Thymus (tissue), 11 donors: ENCODE measurements at regions not wholly inside any gene's neighbourhood (a gene's known extent, or its start where the extent isn't known, plus 50 kb on each side); places are given as distances from the start of the nearest gene placed in this dataset.

ENCODE experiments used
- DNase-seq, 9 donors: peaks; one replicate each; pipeline ENCODE4 v3.0.0-alpha.2; 2013; ENCODE audit warnings: low spot score in 9 of 9, low read depth in 6 of 9, missing footprints in 1 of 9
- H3K27ac ChIP-seq, 2 donors: one replicate each; pipeline ENCODE4 v1.5.1; 2013; ENCODE audit warnings: control low read depth in 1 of 2, low read depth in 1 of 2, low read length in 1 of 2, mild to moderate bottlenecking in 1 of 2, moderate library complexity in 1 of 2
- H3K27me3 ChIP-seq, 2 donors: one replicate each; pipeline ENCODE4 v1.5.1; 2013; ENCODE audit warnings: low read length in 1 of 2; ENCODE audit not compliant: control insufficient read depth in 2 of 2, insufficient read depth in 1 of 2
- H3K36me3 ChIP-seq, 2 donors: one replicate each; pipeline ENCODE4 v1.5.1; 2013; ENCODE audit warnings: low read length in 1 of 2, mild to moderate bottlenecking in 1 of 2, moderate library complexity in 1 of 2; ENCODE audit not compliant: control insufficient read depth in 2 of 2, insufficient read depth in 2 of 2
- H3K4me1 ChIP-seq, 2 donors: one replicate each; pipeline ENCODE4 v1.5.1; 2013; ENCODE audit warnings: low read length in 2 of 2; ENCODE audit not compliant: control insufficient read depth in 2 of 2, insufficient read depth in 2 of 2
- H3K4me3 ChIP-seq, 2 donors: one replicate each; pipeline ENCODE4 v1.5.1; 2013; ENCODE audit warnings: low read length in 2 of 2, control low read depth in 1 of 2, mild to moderate bottlenecking in 1 of 2
- H3K9me3 ChIP-seq, 2 donors: one replicate each; pipeline ENCODE4 v1.5.1; 2013; ENCODE audit warnings: low read length in 1 of 2, mild to moderate bottlenecking in 1 of 2; ENCODE audit not compliant: control insufficient read depth in 2 of 2, insufficient read depth in 1 of 2
- WGBS: extraction: QIAGEN DNeasy Blood & Tissue Kit; methylation state at CpG from one replicate; pipeline ENCODE4 v1.1.7; 2013; 5-methylcytosine and 5-hydroxymethylcytosine counted together
- donor health status: healthy.

DNA sequence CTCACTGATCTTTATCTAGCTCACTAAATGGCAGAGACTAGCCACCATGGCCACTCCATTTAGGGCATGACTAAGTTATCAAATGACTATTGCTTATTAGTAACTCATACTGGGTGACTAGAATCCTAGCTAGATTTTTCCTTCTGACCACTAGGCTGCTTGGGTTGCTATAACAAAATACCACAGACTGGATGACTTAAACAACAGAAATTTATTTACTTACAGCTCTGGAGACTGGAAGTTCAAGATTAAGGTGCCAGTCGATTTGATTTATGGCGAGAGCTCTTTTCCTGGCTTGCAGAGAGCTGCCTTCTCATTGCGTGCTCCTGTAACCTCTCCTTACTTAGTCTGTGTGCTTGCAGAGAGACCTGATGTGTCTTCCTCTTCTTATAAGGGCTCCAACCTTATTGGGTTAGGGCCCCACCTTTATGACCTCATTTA lies 55.0 kb upstream of the APC start:
- peaks cover 0 to 4% of the 10 kb centered on the region in 2 donors for H3K27me3 ChIP-seq
- DNase-seq: no peak
- H3K4me3 ChIP-seq: no peak overlapping the region
- WGBS: 95% methylated on average over 3 of the region's 3 CpGs
- no peaks in the 10 kb centered on the region for H3K9me3 ChIP-seq
- no peaks in the 10 kb centered on the region for H3K4me1 ChIP-seq
- no peak overlapping the region for H3K27ac ChIP-seq
- H3K36me3 ChIP-seq: no peaks in the 10 kb centered on the region

DNA sequence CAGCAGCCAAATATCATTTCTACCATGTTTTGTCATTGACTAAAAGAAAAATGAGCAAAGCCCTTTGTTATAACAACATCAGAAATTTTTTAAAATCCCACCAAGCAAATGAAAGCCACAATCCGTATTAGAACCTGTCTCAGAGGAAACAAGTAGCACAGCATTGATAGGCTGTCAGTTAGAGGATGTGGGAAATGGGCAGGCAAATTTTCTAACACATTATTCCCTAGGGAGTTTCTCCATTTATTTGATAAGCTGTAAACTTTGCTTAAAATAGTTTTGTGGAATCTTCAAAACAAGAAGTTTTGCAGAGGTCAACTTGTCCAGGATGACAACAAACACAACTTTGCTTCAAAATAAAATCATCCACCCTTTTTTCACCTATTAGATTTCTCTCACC lies 53.6 kb upstream of the APC start:
- 79% methylated on average over 1 of the region's 1 CpG for WGBS
- H3K27me3 ChIP-seq: peaks cover 0 to 4% of the 10 kb centered on the region in 2 donors
- no peaks in the 10 kb centered on the region for H3K9me3 ChIP-seq
- no peaks in the 10 kb centered on the region for H3K36me3 ChIP-seq
- no peak overlapping the region for H3K27ac ChIP-seq
- no peak for DNase-seq
- no peak overlapping the region for H3K4me3 ChIP-seq
- no peaks in the 10 kb centered on the region for H3K4me1 ChIP-seq

GRCh38 chr5:112684737-112685136 lies 52.9 kb upstream of the APC start:
- 94% methylated on average over 4 of the region's 4 CpGs for WGBS
- DNase-seq: no peak
- no peak overlapping the region for H3K4me3 ChIP-seq
- H3K27ac ChIP-seq: no peak overlapping the region
- H3K9me3 ChIP-seq: no peaks in the 10 kb centered on the region
- no peaks in the 10 kb centered on the region for H3K4me1 ChIP-seq
- no peaks in the 10 kb centered on the region for H3K36me3 ChIP-seq
- peaks cover 0 to 4% of the 10 kb centered on the region in 2 donors for H3K27me3 ChIP-seq

DNA sequence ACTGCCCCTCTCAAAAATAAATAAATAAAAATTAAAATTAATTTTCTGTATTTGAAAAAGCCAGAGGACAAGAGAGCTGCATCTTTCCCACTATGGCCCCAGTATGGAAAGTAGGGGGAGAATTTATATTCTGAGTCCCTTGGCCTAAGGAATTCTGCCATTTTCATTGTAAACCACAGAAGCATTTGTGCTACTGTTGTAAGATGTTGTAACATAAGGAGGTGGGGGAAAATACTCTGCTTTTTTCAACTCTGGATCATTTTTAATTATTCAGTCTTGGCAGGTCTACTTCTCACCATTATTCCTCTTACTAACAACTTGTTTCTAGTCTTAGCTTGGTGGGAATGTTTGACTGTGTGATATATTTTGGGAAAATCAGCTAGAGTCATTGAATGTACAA lies 52.3 kb upstream of the APC start:
- no peaks in the 10 kb centered on the region for H3K36me3 ChIP-seq
- H3K27ac ChIP-seq: no peak overlapping the region
- H3K4me3 ChIP-seq: no peak overlapping the region
- peaks cover 0 to 4% of the 10 kb centered on the region in 2 donors for H3K27me3 ChIP-seq
- no peaks in the 10 kb centered on the region for H3K4me1 ChIP-seq
- DNase-seq: no peak
- H3K9me3 ChIP-seq: peaks cover 0 to 2% of the 10 kb centered on the region in 2 donors

GRCh38 chr5:112685931-112686330 lies 51.8 kb upstream of the APC start:
- no peak for DNase-seq
- 88% methylated on average over 2 of the region's 2 CpGs for WGBS
- Histone ChIP-seq H3K36me3 (no peaks in the 10 kb centered on the region), H3K4me3 (no peak overlapping the region), H3K27ac (no peak overlapping the region), H3K9me3 (peaks cover 0 to 2% of the 10 kb centered on the region in 2 donors), H3K4me1 (no peaks in the 10 kb centered on the region), H3K27me3 (peaks cover 0 to 4% of the 10 kb centered on the region in 2 donors)

GRCh38 chr5:112686675-112687074 lies 51.0 kb upstream of the APC start:
- WGBS: 94% methylated on average over 2 of the region's 2 CpGs

GRCh38 chr5:112687306-112687705 lies 50.4 kb upstream of the APC start:
- Histone ChIP-seq H3K4me1 (peaks cover 0 to 2% of the 10 kb centered on the region in 2 donors), H3K27ac (no peak overlapping the region), H3K4me3 (no peak overlapping the region), H3K9me3 (peaks cover 0 to 2% of the 10 kb centered on the region in 2 donors), H3K27me3 (peaks cover 0 to 4% of the 10 kb centered on the region in 2 donors), H3K36me3 (no peaks in the 10 kb centered on the region)
- no peak for DNase-seq

More at GRCh38 chr5:112686675-112687074, 51.0 kb upstream of the APC start:
- Histone ChIP-seq H3K4me1 (no peaks in the 10 kb centered on the region), H3K27ac (no peak overlapping the region), H3K9me3 (peaks cover 0 to 2% of the 10 kb centered on the region in 2 donors), H3K4me3 (no peak overlapping the region), H3K36me3 (no peaks in the 10 kb centered on the region), H3K27me3 (peaks cover 0 to 4% of the 10 kb centered on the region in 2 donors)
- DNase-seq: no peak
